HepG2 (cell line): ENCODE measurements at regions not wholly inside any gene's neighbourhood (a gene's known extent, or its start where the extent isn't known, plus 50 kb on each side); places are given as distances from the start of the nearest gene placed in this dataset.
A peak's percentile ranks its signal among the peaks of the same experiment; 100 is the strongest.
"Not testable (repeated sequence)": the region's sequence is repeated elsewhere in the genome, so short reads cannot be mapped to it uniquely, and the experiment has no call there.

Experiments used
- ATAC-seq: fragments of 200-7000 bp; cut with Tn5 transposase; 3 replicates; pipeline ENCODE4 v1.9.1; 2020; ENCODE audit warnings: mild to moderate bottlenecking, moderate library complexity
- BruUV-seq: library from RNA; stranded (reverse); fragments of 400-500 nt; replicated peaks from 2 replicates; lab custom pipeline; 2021; lab: Mats Ljungman, UMichigan
- CTCF ChIA-PET: fragments of 300-600 bp; formaldehyde crosslinking; extraction: SDS; loops from one replicate; lab custom pipeline; 2021; ENCODE audit warnings: low total read pairs, inconsistent platforms, low intra/inter-chr PET ratio; lab: Yijun Ruan, JAX
- POLR2A ChIA-PET: fragments of 350-600 bp; sonication (Branson Sonifier 250); formaldehyde crosslinking; loops from one replicate; lab custom pipeline; 2020; ENCODE audit warnings: antibody characterized with exemption, inconsistent platforms; lab: Yijun Ruan, JAX
- DNase-seq: peaks from one replicate; pipeline ENCODE4 v3.0.0-alpha.2; 2015; ENCODE audit warnings: low spot score
- FAIRE-seq: peaks from 3 replicates; lab custom pipeline; 2011; peaks lifted over from hg19 to GRCh38; lab: Jason Lieb, UNC
- H2AFZ ChIP-seq: one replicate; pipeline ENCODE4 v1.6.1; 2011; ENCODE audit warnings: low read length, inconsistent platforms
- H3K27ac ChIP-seq: fragments of 300-600 bp; 3 replicates; pipeline ENCODE4 v1.8.0; 2011; ENCODE audit warnings: mixed run types, mild to moderate bottlenecking, mixed read lengths, low read length, inconsistent platforms; ENCODE audit not compliant: insufficient read depth; ENCODE audit errors: extremely low read length
- H3K27me3 ChIP-seq, 2 experiments: fragments of 200-600 bp in 1 of 2; 2 replicates in 1 of 2; 3 replicates in 1 of 2; pipeline versions ENCODE4 v1.6.0 to v1.8.0; 2011; ENCODE audit warnings: low read length in 2 of 2, mild to moderate bottlenecking in 2 of 2, moderate library complexity in 2 of 2, inconsistent platforms in 1 of 2; ENCODE audit not compliant: insufficient read depth in 2 of 2, control insufficient read depth in 1 of 2
- H3K36me3 ChIP-seq, 2 experiments: fragments of 200-600 bp in 1 of 2; replicated peaks in 1 of 2; 2 replicates in 1 of 2; 3 replicates in 1 of 2; pipeline versions ENCODE4 v1.5.1 to v1.8.0; 2011; ENCODE audit warnings: low read length in 2 of 2, inconsistent platforms in 1 of 2; ENCODE audit not compliant: insufficient read depth in 2 of 2, control insufficient read depth in 1 of 2
- H3K4me1 ChIP-seq: 2 replicates; pipeline ENCODE4 v1.5.1; 2012; ENCODE audit warnings: low read length, inconsistent platforms; ENCODE audit not compliant: insufficient read depth
- H3K4me2 ChIP-seq: 2 replicates; pipeline ENCODE4 v1.6.0; 2011; ENCODE audit warnings: low read depth, low read length, inconsistent platforms
- H3K4me3 ChIP-seq, 3 experiments: fragments of 200-600 bp in 1 of 3; sonication (generic), shearing (Covaris generic) in 1 of 3; replicated peaks in 1 of 3; 2 replicates each; pipeline ENCODE4 v1.5.1; 2011 to 2016; ENCODE audit warnings: low read length in 3 of 3, inconsistent platforms in 2 of 3, low read depth in 2 of 3, mild to moderate bottlenecking in 2 of 3, control low read depth in 1 of 3, mixed read lengths in 1 of 3; ENCODE audit not compliant: insufficient read depth in 1 of 3
- H3K79me2 ChIP-seq: one replicate; pipeline ENCODE4 v1.6.1; 2011; ENCODE audit warnings: low read length, inconsistent platforms; ENCODE audit not compliant: insufficient read depth
- H3K9ac ChIP-seq: 2 replicates; pipeline ENCODE4 v1.6.0; 2011; ENCODE audit warnings: mild to moderate bottlenecking, low read depth, low read length, inconsistent platforms; ENCODE audit not compliant: insufficient read depth
- H3K9me3 ChIP-seq: 2 replicates; pipeline ENCODE4 v1.5.1; 2012; ENCODE audit warnings: mild to moderate bottlenecking, low read length
- H4K20me1 ChIP-seq: 2 replicates; pipeline ENCODE4 v1.6.0; 2011; ENCODE audit warnings: inconsistent platforms, mild to moderate bottlenecking, low read length, moderate library complexity; ENCODE audit not compliant: insufficient read depth
- ARID5B ChIP-seq: IDR thresholded peaks from 2 replicates; pipeline ENCODE4 v1.4.0; 2020; ENCODE audit warnings: mild to moderate bottlenecking, missing genetic modification reagents
- BCL6 ChIP-seq: IDR thresholded peaks from 2 replicates; pipeline ENCODE4 v1.6.1; 2016; ENCODE audit warnings: missing genetic modification reagents, missing compliant biosample characterization
- SOX13 ChIP-seq, 3 experiments: fragments of 450-650 bp in 1 of 3; sonication (generic) in 1 of 3; formaldehyde crosslinking in 1 of 3; IDR thresholded peaks in 2 of 3; conservative IDR thresholded peaks in 1 of 3; 2 replicates each; pipeline versions ENCODE4 v1.5.0 to v1.6.1; 2016 to 2020; ENCODE audit warnings: antibody characterized with exemption in 1 of 3, mild to moderate bottlenecking in 1 of 3, missing compliant biosample characterization in 1 of 3, missing genetic modification reagents in 1 of 3, moderate library complexity in 1 of 3
- SOX6 ChIP-seq, 2 experiments: fragments of 450-650 bp in 1 of 2; sonication (generic) in 1 of 2; formaldehyde crosslinking in 1 of 2; IDR thresholded peaks; 2 replicates each; pipeline versions ENCODE4 v1.4.0 to v1.6.1; 2017 to 2020; ENCODE audit warnings: antibody characterized with exemption in 1 of 2, mild to moderate bottlenecking in 1 of 2, missing genetic modification reagents in 1 of 2
- ZNF652 ChIP-seq: IDR thresholded peaks from 2 replicates; pipeline ENCODE4 v1.6.1; 2016; ENCODE audit warnings: low read depth, borderline replicate concordance
- WGBS: methylation state at CpG from one replicate; pipeline ENCODE4 v1.1.6; 2017; ENCODE audit warnings: low lambda C conversion rate; 5-methylcytosine and 5-hydroxymethylcytosine counted together
- in situ Hi-C: cut with HindIII; loops from 2 replicates; pipeline ENCODE4 v1.10.0; 2017; ENCODE audit warnings: low pct_unique_long_range_greater_than_20kb; ENCODE audit not compliant: extremely low pct_ligation_motif_present
- intact Hi-C: fragments of 100-400 bp; cut with micrococcal nuclease; formaldehyde crosslinking; loops from one replicate; pipeline ENCODE4 v1.10.0; 2022; ENCODE audit not compliant: unreplicated experiment

GRCh38 chrX:40863260-40863659, 127.9 kb upstream of the MED14 start:
- H3K79me2 ChIP-seq; POLR2A ChIA-PET; CTCF ChIA-PET; H3K36me3 ChIP-seq; H2AFZ ChIP-seq; H3K27ac ChIP-seq; in situ Hi-C loops; ATAC-seq; H3K9ac ChIP-seq; H3K27me3 ChIP-seq; DNase-seq; H3K9me3 ChIP-seq; BruUV-seq; H4K20me1 ChIP-seq; FAIRE-seq; H3K4me3 ChIP-seq; intact Hi-C loops; H3K4me2 ChIP-seq; TF ChIP-seq SOX6, SOX13 (IDR thresholded peaks at IDR 0.05): not testable (repeated sequence)
- H3K4me1 ChIP-seq: peaks cover 25% of the 10 kb centered on the region
- TF ChIP-seq ZNF652 (CRISPR knock-in tag) (peak; percentile 67; the same call in 1 of the 2 replicates), SOX6 (CRISPR knock-in tag; IDR thresholded peaks at IDR 0.05) (peak; percentile 26; the same call in 1 of the 2 replicates), BCL6 (CRISPR knock-in tag) (peak; percentile 66), ARID5B (CRISPR knock-in tag) (peak; percentile 61), SOX13 (CRISPR knock-in tag; conservative IDR thresholded peaks at IDR 0.05 in 1 of 2, IDR thresholded peaks at IDR 0.05 in 1 of 2) (peak in 1 of 2 experiments; percentile 26; a peak in 1 of 4 replicates)
- WGBS: 0% methylated on average over 2 of the region's 4 CpGs
